CD4-positive, CD25-positive, alpha-beta regulatory T cell (primary cell): ENCODE measurements at regions not wholly inside any gene's neighbourhood (a gene's known extent, or its start where the extent isn't known, plus 50 kb on each side); places are given as distances from the start of the nearest gene placed in this dataset.

Source experiments
- ATAC-seq, 2 donors: fragments of 150-1000 bp; cut with Tn5 transposase; one replicate each; pipeline ENCODE4 v1.10.0; 2021; ENCODE audit warnings: low read depth in 2 of 2, moderate number of reproducible peaks in 2 of 2, moderate library complexity in 1 of 2
- DNase-seq, 3 donors: peaks; one replicate each; pipeline versions ENCODE4 v3.0.0 to v3.0.0-alpha.2; 2012 to 2022; ENCODE audit warnings: mixed read lengths in 1 of 3
- H3K27ac ChIP-seq: one replicate; pipeline ENCODE4 v1.7.0; 2013; ENCODE audit warnings: mild to moderate bottlenecking, low read length; ENCODE audit not compliant: insufficient read depth, poor library complexity, severe bottlenecking
- H3K27me3 ChIP-seq: one replicate; pipeline ENCODE4 v1.7.0; 2013; ENCODE audit warnings: low read length; ENCODE audit not compliant: control insufficient read depth, insufficient read depth
- H3K36me3 ChIP-seq: one replicate; pipeline ENCODE4 v1.7.0; 2013; ENCODE audit warnings: mild to moderate bottlenecking, low read length, moderate library complexity; ENCODE audit not compliant: control insufficient read depth, insufficient read depth
- H3K4me1 ChIP-seq: 2 replicates; pipeline ENCODE4 v1.7.0; 2013; ENCODE audit warnings: mild to moderate bottlenecking, low read length; ENCODE audit not compliant: insufficient read depth, control insufficient read depth, poor library complexity, severe bottlenecking
- H3K4me3 ChIP-seq: one replicate; pipeline ENCODE4 v1.7.0; 2013; ENCODE audit warnings: low read depth, mild to moderate bottlenecking, low read length, moderate library complexity
- H3K9me3 ChIP-seq, 2 experiments: 1 replicate in 1 of 2; 2 replicates in 1 of 2; pipeline ENCODE4 v1.7.0; 2013; ENCODE audit warnings: low read length in 2 of 2, mild to moderate bottlenecking in 1 of 2, moderate library complexity in 1 of 2; ENCODE audit not compliant: control insufficient read depth in 2 of 2
- H3K27ac Mint-ChIP-seq, 3 donors: one replicate each; pipeline ENCODE4 v1.8.0; 2020 to 2022; ENCODE audit warnings: mild to moderate bottlenecking in 3 of 3, mixed read lengths in 3 of 3, moderate library complexity in 2 of 3
- H3K27me3 Mint-ChIP-seq: one replicate; pipeline ENCODE4 v1.8.0; 2022; ENCODE audit warnings: mild to moderate bottlenecking, mixed read lengths
- H3K36me3 Mint-ChIP-seq: one replicate; pipeline ENCODE4 v1.8.0; 2020; ENCODE audit warnings: mixed read lengths
- H3K4me1 Mint-ChIP-seq, 4 donors: one replicate each; pipeline ENCODE4 v1.8.0; 2020 to 2022; ENCODE audit warnings: mixed read lengths in 4 of 4, mild to moderate bottlenecking in 1 of 4
- H3K4me3 Mint-ChIP-seq, 4 donors: one replicate each; pipeline ENCODE4 v1.8.0; 2020 to 2022; ENCODE audit warnings: mild to moderate bottlenecking in 4 of 4, mixed read lengths in 4 of 4, moderate library complexity in 3 of 4
- H3K9me3 Mint-ChIP-seq, 7 donors: one replicate each; pipeline ENCODE4 v1.8.0; 2020 to 2022; ENCODE audit warnings: mixed read lengths in 7 of 7, mild to moderate bottlenecking in 3 of 7, moderate library complexity in 2 of 7

DNA sequence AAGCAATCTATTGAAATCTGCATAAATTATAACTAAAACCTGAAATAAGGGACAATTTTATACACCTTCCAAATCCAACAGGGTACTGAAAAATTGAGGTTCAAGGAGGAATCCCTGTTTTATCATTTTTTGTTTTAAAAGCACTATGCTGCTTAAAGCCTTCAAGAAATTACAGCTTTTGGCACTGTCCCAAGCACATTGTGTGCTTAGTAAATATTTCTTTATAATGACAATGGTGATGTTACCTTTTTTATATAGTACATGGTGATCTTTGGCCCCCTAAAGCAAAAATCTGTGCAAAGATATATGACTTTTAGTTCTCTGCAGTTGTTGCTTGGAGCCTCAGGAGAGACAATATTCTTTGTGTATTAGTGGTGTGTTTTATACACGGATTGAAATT, 71.6 kb upstream of the EFEMP1 start:
- H3K27ac Mint-ChIP-seq, result no peak overlapping the region
- H3K36me3 Mint-ChIP-seq, result no peaks in the 10 kb centered on the region
- H3K4me3 Mint-ChIP-seq, result no peak overlapping the region
- DNase-seq, result no peak
- Histone ChIP-seq H3K27ac (no peak overlapping the region), H3K4me1 (no peaks in the 10 kb centered on the region), H3K36me3 (no peaks in the 10 kb centered on the region), H3K9me3 (no peaks in the 10 kb centered on the region), H3K27me3 (no peaks in the 10 kb centered on the region), H3K4me3 (no peak overlapping the region)
- peaks cover 0 to 1% (median 0%) of the 10 kb centered on the region in 7 donors for H3K9me3 Mint-ChIP-seq
- no peak for ATAC-seq
- H3K4me1 Mint-ChIP-seq, result no peaks in the 10 kb centered on the region
- H3K27me3 Mint-ChIP-seq, result peaks cover 5% of the 10 kb centered on the region

- H3K27ac ChIP-seq, result no peak overlapping the region
- H3K4me1 Mint-ChIP-seq, result no peaks in the 10 kb centered on the region
- H3K27ac Mint-ChIP-seq, result no peak overlapping the region
- no peaks in the 10 kb centered on the region for H3K36me3 ChIP-seq
- no peak for ATAC-seq
- DNase-seq, result no peak
- peaks cover 0 to 1% (median 0%) of the 10 kb centered on the region in 7 donors for H3K9me3 Mint-ChIP-seq
- no peaks in the 10 kb centered on the region for H3K36me3 Mint-ChIP-seq
- peaks cover 5% of the 10 kb centered on the region for H3K27me3 Mint-ChIP-seq
- no peak overlapping the region for H3K4me3 ChIP-seq
- H3K9me3 ChIP-seq, result no peaks in the 10 kb centered on the region
- no peaks in the 10 kb centered on the region for H3K4me1 ChIP-seq
- H3K27me3 ChIP-seq, result no peaks in the 10 kb centered on the region
- no peak overlapping the region for H3K4me3 Mint-ChIP-seq
These were observed 72.3 kb upstream of the EFEMP1 start for GRCh38 chr2:55995902-55996301.

DNA sequence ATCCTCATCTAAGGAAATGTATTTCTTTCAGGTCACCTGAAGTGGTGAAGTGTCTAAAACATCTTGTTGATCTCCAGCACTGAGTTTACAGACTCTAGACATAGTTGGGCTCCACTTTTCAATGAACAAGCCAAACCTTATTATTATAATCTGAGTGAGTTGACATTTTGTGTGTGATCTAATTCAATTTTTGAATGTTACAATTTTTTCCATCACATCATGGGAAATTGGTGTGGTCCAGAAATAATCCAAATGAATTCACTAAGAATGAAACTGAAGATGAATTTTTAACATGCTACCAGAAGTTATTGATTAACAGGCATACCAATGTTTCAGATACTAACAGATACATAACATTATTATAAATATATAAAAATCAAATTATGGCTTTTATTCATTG, 75.6 kb upstream of the EFEMP1 start:
- Mint-ChIP-seq H3K36me3 (no peaks in the 10 kb centered on the region), H3K27me3 (no peaks in the 10 kb centered on the region), H3K4me1 (no peaks in the 10 kb centered on the region), H3K9me3 (peaks cover 0 to 3% (median 0%) of the 10 kb centered on the region in 7 donors), H3K27ac (no peak overlapping the region), H3K4me3 (no peak overlapping the region)
- Histone ChIP-seq H3K27ac (no peak overlapping the region), H3K4me1 (no peaks in the 10 kb centered on the region), H3K9me3 (no peaks in the 10 kb centered on the region), H3K27me3 (no peaks in the 10 kb centered on the region), H3K36me3 (no peaks in the 10 kb centered on the region), H3K4me3 (no peak overlapping the region)
- DNase-seq (no peak), ATAC-seq (no peak)

- Histone ChIP-seq H3K4me1 (no peaks in the 10 kb centered on the region), H3K27ac (no peak overlapping the region), H3K27me3 (no peaks in the 10 kb centered on the region), H3K9me3 (no peaks in the 10 kb centered on the region), H3K4me3 (no peak overlapping the region), H3K36me3 (no peaks in the 10 kb centered on the region)
- no peak overlapping the region for H3K4me3 Mint-ChIP-seq
- no peak overlapping the region for H3K27ac Mint-ChIP-seq
- peaks cover 0 to 3% (median 0%) of the 10 kb centered on the region in 7 donors for H3K9me3 Mint-ChIP-seq
- ATAC-seq (no peak), DNase-seq (no peak)
- H3K27me3 Mint-ChIP-seq, result no peaks in the 10 kb centered on the region
- H3K4me1 Mint-ChIP-seq, result no peaks in the 10 kb centered on the region
- H3K36me3 Mint-ChIP-seq, result no peaks in the 10 kb centered on the region
These were observed 76.2 kb upstream of the EFEMP1 start for GRCh38 chr2:55999790-56000189.

- H3K36me3 ChIP-seq, result no peaks in the 10 kb centered on the region
- no peak overlapping the region for H3K27ac ChIP-seq
- Mint-ChIP-seq H3K4me1 (no peaks in the 10 kb centered on the region), H3K9me3 (peaks cover 0 to 3% (median 0%) of the 10 kb centered on the region in 7 donors), H3K27me3 (no peaks in the 10 kb centered on the region), H3K27ac (no peak overlapping the region), H3K4me3 (no peak overlapping the region), H3K36me3 (no peaks in the 10 kb centered on the region)
- ATAC-seq (no peak), DNase-seq (no peak)
- no peak overlapping the region for H3K4me3 ChIP-seq
- no peaks in the 10 kb centered on the region for H3K9me3 ChIP-seq
- no peaks in the 10 kb centered on the region for H3K27me3 ChIP-seq
- H3K4me1 ChIP-seq, result no peaks in the 10 kb centered on the region
These were observed 78.4 kb upstream of the EFEMP1 start for GRCh38 chr2:56001947-56002346.

- Mint-ChIP-seq H3K27me3 (no peaks in the 10 kb centered on the region), H3K4me1 (no peaks in the 10 kb centered on the region), H3K36me3 (no peaks in the 10 kb centered on the region), H3K27ac (no peak overlapping the region), H3K9me3 (peaks cover 0 to 3% (median 0%) of the 10 kb centered on the region in 7 donors), H3K4me3 (no peak overlapping the region)
- DNase-seq (no peak), ATAC-seq (no peak)
- no peaks in the 10 kb centered on the region for H3K27me3 ChIP-seq
- no peak overlapping the region for H3K27ac ChIP-seq
- no peaks in the 10 kb centered on the region for H3K9me3 ChIP-seq
- H3K36me3 ChIP-seq, result no peaks in the 10 kb centered on the region
- no peaks in the 10 kb centered on the region for H3K4me1 ChIP-seq
- no peak overlapping the region for H3K4me3 ChIP-seq
These were observed 85.3 kb upstream of the EFEMP1 start for GRCh38 chr2:56008661-56009431.

GRCh38 chr2:56009758-56010458, 86.3 kb upstream of the EFEMP1 start:
- Mint-ChIP-seq H3K4me1 (no peaks in the 10 kb centered on the region), H3K9me3 (peaks cover 0 to 3% (median 0%) of the 10 kb centered on the region in 7 donors), H3K27ac (no peak overlapping the region)

DNA sequence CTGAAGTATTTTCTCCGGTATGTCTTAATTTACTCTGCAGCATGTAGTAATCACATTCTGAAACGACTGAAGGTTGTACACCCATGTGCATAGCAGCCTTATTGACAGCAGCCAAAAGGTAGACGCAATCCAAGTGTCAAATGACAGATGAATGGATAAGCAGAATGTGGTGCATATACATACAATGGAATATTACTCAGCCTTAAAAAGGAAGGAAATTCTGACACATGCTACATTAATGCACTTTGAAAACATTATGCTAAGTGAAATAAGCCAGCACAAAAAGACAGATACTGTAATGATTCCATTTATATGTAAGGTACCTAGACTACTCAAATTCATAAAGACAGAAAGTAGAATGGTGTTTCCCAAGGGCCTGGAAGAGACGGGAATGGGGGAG, 88.0 kb upstream of the EFEMP1 start:
- H3K4me1 ChIP-seq, result no peaks in the 10 kb centered on the region
- DNase-seq (no peak), ATAC-seq (no peak)
- H3K27ac Mint-ChIP-seq, result peak overlapping the region in 1 of 3 donors; percentile 57
- no peaks in the 10 kb centered on the region for H3K27me3 ChIP-seq
- H3K36me3 ChIP-seq, result no peaks in the 10 kb centered on the region
- no peak overlapping the region for H3K4me3 Mint-ChIP-seq
- no peaks in the 10 kb centered on the region for H3K36me3 Mint-ChIP-seq
- H3K9me3 ChIP-seq, result no peaks in the 10 kb centered on the region
- no peak overlapping the region for H3K27ac ChIP-seq
- H3K9me3 Mint-ChIP-seq, result peaks cover 0 to 2% (median 0%) of the 10 kb centered on the region in 7 donors
- no peaks in the 10 kb centered on the region for H3K27me3 Mint-ChIP-seq
- H3K4me3 ChIP-seq, result no peak overlapping the region
- no peaks in the 10 kb centered on the region for H3K4me1 Mint-ChIP-seq

More at GRCh38 chr2:56009758-56010458, 86.3 kb upstream of the EFEMP1 start:
- H3K27me3 ChIP-seq, result no peaks in the 10 kb centered on the region
- H3K36me3 ChIP-seq, result no peaks in the 10 kb centered on the region
- no peak overlapping the region for H3K27ac ChIP-seq
- DNase-seq (no peak), ATAC-seq (no peak)
- no peaks in the 10 kb centered on the region for H3K4me1 ChIP-seq
- Mint-ChIP-seq H3K27me3 (no peaks in the 10 kb centered on the region), H3K36me3 (no peaks in the 10 kb centered on the region), H3K4me3 (no peak overlapping the region)
- no peak overlapping the region for H3K4me3 ChIP-seq
- H3K9me3 ChIP-seq, result no peaks in the 10 kb centered on the region
